ENCODE measurements at regions not wholly inside any gene's neighbourhood (a gene's known extent, or its start where the extent isn't known, plus 50 kb on each side); places are given as distances from the start of the nearest gene placed in this dataset.

DNA sequence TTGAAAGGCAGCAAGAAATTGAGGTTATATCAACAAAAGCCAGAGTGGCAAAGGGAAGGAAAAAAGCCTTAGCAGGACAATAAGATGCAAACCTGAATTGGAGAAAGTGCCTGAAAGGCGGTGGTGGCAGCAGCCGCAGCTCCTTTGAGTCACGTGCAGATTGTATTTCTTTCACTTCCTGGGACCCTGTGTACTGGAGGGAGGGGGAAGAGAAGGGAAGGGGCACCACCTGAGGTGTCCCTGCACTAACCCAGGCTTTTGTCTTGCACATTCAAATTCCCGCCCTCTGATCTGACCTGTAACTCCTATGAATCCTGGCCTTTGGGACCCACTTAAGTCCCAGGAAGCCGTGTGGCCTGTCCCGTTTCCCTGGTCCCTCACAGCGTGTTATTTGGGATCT, 326.1 kb upstream of the SKOR2 start:
- Histone ChIP-seq H3K36me3 (no peaks in the 10 kb centered on the region), H3K27me3 (no peaks in the 10 kb centered on the region), H3K4me1 (ENCODE audit: low read depth) (no peaks in the 10 kb centered on the region), H3K27ac (no peak overlapping the region), H3K9me3 (ENCODE audit: low read depth) (no peaks in the 10 kb centered on the region), H3K4me3 (no peak overlapping the region)
- TF ChIP-seq, protein P1, sequence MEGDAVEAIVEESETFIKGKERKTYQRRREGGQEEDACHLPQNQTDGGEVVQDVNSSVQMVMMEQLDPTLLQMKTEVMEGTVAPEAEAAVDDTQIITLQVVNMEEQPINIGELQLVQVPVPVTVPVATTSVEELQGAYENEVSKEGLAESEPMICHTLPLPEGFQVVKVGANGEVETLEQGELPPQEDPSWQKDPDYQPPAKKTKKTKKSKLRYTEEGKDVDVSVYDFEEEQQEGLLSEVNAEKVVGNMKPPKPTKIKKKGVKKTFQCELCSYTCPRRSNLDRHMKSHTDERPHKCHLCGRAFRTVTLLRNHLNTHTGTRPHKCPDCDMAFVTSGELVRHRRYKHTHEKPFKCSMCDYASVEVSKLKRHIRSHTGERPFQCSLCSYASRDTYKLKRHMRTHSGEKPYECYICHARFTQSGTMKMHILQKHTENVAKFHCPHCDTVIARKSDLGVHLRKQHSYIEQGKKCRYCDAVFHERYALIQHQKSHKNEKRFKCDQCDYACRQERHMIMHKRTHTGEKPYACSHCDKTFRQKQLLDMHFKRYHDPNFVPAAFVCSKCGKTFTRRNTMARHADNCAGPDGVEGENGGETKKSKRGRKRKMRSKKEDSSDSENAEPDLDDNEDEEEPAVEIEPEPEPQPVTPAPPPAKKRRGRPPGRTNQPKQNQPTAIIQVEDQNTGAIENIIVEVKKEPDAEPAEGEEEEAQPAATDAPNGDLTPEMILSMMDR (IDR thresholded peaks at IDR 0.05; ENCODE audit: low read depth, low read length): no peak
- DNase-seq (ENCODE audit: low read depth in 1 of 2, low spot score in 1 of 2): no peak

DNA sequence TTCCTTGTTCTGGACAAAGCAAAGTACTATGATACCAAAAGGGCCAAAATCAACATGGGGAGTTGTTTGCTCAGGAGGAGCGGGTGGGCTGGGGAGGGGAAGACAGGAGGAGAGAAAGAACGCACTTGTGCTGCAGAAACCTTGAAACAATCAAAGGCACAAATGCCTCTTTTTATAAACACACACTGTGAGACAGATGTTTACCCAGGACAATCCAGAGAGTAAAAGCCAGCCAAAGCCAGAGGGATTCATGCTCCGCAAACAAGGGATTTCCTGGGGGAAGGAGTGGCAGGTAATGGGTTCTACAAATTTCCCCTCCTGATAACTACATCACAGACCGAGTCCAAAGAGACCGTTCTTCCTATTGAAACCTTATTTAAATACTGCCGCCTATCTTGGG, 323.5 kb upstream of the SKOR2 start:
- Histone ChIP-seq H3K4me1 (ENCODE audit: low read depth) (no peaks in the 10 kb centered on the region), H3K4me3 (no peak overlapping the region), H3K27me3 (no peaks in the 10 kb centered on the region), H3K27ac (no peak overlapping the region), H3K36me3 (no peaks in the 10 kb centered on the region), H3K9me3 (ENCODE audit: low read depth) (no peaks in the 10 kb centered on the region)
- TF ChIP-seq, protein P1 (IDR thresholded peaks at IDR 0.05; ENCODE audit: low read depth, low read length): no peak
- DNase-seq (ENCODE audit: low read depth in 1 of 2, low spot score in 1 of 2): no peak

DNA sequence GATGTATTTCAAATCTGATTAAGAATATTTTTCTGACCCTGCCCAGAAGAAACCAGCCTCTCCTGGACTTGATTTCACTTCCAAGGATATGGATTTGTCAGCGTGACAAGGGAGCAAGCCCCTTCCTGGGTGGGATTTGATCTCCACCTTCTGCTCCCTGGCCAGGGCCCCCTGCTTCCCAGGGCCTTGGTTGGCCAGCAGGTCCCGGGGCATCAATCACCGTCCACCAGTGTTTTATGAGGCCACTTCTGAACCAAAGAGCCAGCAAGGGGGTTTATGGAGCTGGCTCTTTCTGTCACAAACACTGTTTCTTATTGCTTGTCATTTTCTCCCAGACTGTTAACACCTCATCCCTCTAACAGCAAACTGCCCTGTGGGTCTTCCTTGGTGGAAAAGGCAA, 320.5 kb upstream of the SKOR2 start:
- no peaks in the 10 kb centered on the region for H3K9me3 ChIP-seq (ENCODE audit: low read depth)

DNA sequence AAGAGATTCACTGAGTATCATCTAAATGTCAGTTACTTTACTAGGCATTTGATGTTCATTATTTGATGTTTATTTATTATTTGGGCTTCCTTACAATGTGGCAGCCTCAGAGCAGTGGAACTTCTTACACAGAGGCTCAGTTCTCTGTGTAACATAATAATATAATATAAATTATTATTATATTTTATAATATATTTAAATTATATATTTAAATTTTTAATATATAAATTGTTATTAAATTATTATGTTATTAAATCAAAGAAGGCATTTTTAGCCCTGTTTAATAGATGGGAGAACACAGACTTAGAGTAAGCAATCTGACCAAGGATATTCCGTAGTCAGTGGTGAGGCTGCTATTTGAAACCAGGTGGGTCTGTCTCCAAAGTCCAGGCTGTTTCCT, 315.3 kb upstream of the SKOR2 start:
- no peak overlapping the region for H3K4me3 ChIP-seq
- TF ChIP-seq, protein P1 (IDR thresholded peaks at IDR 0.05; ENCODE audit: low read depth, low read length): no peak
- no peaks in the 10 kb centered on the region for H3K4me1 ChIP-seq (ENCODE audit: low read depth)
- no peak overlapping the region for H3K27ac ChIP-seq
- no peaks in the 10 kb centered on the region for H3K9me3 ChIP-seq (ENCODE audit: low read depth)
- H3K27me3 ChIP-seq: peaks cover 2% of the 10 kb centered on the region
- no peak for DNase-seq (ENCODE audit: low read depth in 1 of 2, low spot score in 1 of 2)
- no peaks in the 10 kb centered on the region for H3K36me3 ChIP-seq

More for the DNA sequence above, 320.5 kb upstream of the SKOR2 start:
- no peak overlapping the region for H3K4me3 ChIP-seq
- H3K4me1 ChIP-seq (ENCODE audit: low read depth): no peaks in the 10 kb centered on the region
- no peaks in the 10 kb centered on the region for H3K36me3 ChIP-seq
- no peak overlapping the region for H3K27ac ChIP-seq
- no peaks in the 10 kb centered on the region for H3K27me3 ChIP-seq
- TF ChIP-seq, protein P1 (IDR thresholded peaks at IDR 0.05; ENCODE audit: low read depth, low read length): no peak
- no peak for DNase-seq (ENCODE audit: low read depth in 1 of 2, low spot score in 1 of 2)

DNA sequence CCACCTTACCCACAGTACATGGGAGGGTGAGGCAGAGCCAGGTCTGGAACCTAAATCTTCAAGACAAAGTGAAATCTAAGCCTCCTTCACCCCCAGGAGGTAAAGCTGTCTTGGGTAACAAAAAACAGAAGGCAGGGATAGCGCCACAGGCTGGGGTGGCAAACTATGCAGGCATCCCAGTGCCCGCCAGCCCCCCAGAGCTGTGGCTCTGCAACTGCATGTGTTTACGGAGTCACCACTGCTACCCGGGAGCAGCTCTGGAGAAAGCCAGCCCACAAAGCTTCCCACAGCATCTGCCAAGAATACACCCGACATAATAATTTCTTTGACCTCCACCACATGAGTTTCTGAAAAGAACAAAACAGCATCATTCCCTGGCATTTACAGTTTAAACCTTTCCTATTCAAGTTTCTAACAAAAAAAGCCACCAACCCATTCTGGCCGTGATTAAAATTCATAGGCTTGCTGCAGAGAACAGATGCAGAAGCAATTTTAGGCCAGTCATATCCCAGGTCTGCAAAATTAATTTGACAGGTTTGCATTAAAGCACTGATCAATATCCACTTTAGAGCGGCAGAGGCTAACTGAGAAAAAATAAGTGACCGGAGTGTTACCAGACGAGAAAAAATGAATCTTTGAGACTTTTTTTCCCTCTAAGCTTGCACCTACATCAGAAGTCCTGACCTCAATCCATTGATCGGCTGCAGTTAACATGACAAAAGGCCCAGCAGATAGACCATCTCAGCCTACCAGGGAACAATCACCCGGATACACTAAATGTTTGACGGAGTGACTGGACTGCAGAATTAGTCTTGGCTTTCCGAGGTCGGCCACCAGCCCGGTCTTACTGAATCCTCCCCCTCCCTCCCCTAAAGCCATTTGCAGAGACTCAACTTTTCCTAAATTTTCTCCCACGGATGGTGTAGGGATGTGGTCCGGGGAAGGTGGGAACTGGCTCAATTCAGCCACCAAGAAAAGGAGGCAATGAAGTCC, 309.6 kb upstream of the SKOR2 start:
- H3K4me1 ChIP-seq (ENCODE audit: low read depth): no peaks in the 10 kb centered on the region
- H3K27ac ChIP-seq: no peak overlapping the region
- peaks cover 20% of the 10 kb centered on the region for H3K27me3 ChIP-seq
- DNase-seq (ENCODE audit: low read depth in 1 of 2, low spot score in 1 of 2): no peak
- H3K36me3 ChIP-seq: no peaks in the 10 kb centered on the region
- no peak overlapping the region for H3K4me3 ChIP-seq
- TF ChIP-seq, protein P1 (IDR thresholded peaks at IDR 0.05; ENCODE audit: low read depth, low read length): no peak
- no peaks in the 10 kb centered on the region for H3K9me3 ChIP-seq (ENCODE audit: low read depth)
